OCI-LY1 (cell line): ENCODE measurements at regions not wholly inside any gene's neighbourhood (a gene's known extent, or its start where the extent isn't known, plus 50 kb on each side); places are given as distances from the start of the nearest gene placed in this dataset.
"Not testable (repeated sequence)": the region's sequence is repeated elsewhere in the genome, so short reads cannot be mapped to it uniquely, and the experiment has no call there.

Experiments
- H2AFZ ChIP-seq: fragments of 200-600 bp; sonication (generic), shearing (Covaris generic); 2 replicates; pipeline ENCODE4 v1.6.0; 2014; ENCODE audit warnings: antibody characterized with exemption, mild to moderate bottlenecking, low read length
- H3F3A ChIP-seq: fragments of 200-600 bp; sonication (generic), shearing (Covaris generic); 2 replicates; pipeline ENCODE4 v1.6.0; 2014; ENCODE audit warnings: mild to moderate bottlenecking, antibody characterized with exemption, low read length, moderate library complexity; ENCODE audit not compliant: insufficient read depth
- H3K27ac ChIP-seq: fragments of 200-600 bp; sonication (generic); 2 replicates; pipeline ENCODE4 v1.5.1; 2014; ENCODE audit warnings: low read length, mixed run types, mild to moderate bottlenecking, low read depth; ENCODE audit not compliant: poor library complexity, severe bottlenecking
- H3K27me3 ChIP-seq: fragments of 200-600 bp; sonication (generic); 2 replicates; pipeline ENCODE4 v1.6.0; 2014; ENCODE audit warnings: antibody characterized with exemption, mild to moderate bottlenecking, low read length, moderate library complexity; ENCODE audit not compliant: insufficient read depth
- H3K36me3 ChIP-seq: fragments of 200-600 bp; sonication (generic); 2 replicates; pipeline ENCODE4 v1.6.1; 2014; ENCODE audit warnings: mild to moderate bottlenecking, antibody characterized with exemption, low read length, moderate library complexity, mixed read lengths; ENCODE audit not compliant: insufficient read depth
- H3K4me1 ChIP-seq: fragments of 200-600 bp; sonication (generic); 2 replicates; pipeline ENCODE4 v1.5.1; 2014; ENCODE audit warnings: mild to moderate bottlenecking, low read length, moderate library complexity; ENCODE audit not compliant: insufficient read depth, severe bottlenecking
- H3K4me2 ChIP-seq: fragments of 200-600 bp; sonication (generic), shearing (Covaris generic); 2 replicates; pipeline ENCODE4 v1.6.1; 2014; ENCODE audit warnings: low read length
- H3K4me3 ChIP-seq: fragments of 200-600 bp; sonication (generic); 2 replicates; pipeline ENCODE4 v1.5.1; 2014; ENCODE audit warnings: low read length, low read depth, mild to moderate bottlenecking, mixed read lengths; ENCODE audit not compliant: poor library complexity, severe bottlenecking
- H3K79me2 ChIP-seq: fragments of 200-600 bp; shearing (Covaris generic); 2 replicates; pipeline ENCODE4 v1.6.1; 2016; ENCODE audit warnings: mixed run types, low read length, mixed read lengths; ENCODE audit not compliant: insufficient read depth
- H3K9ac ChIP-seq: fragments of 200-600 bp; sonication (generic), shearing (Covaris generic); 2 replicates; pipeline ENCODE4 v1.6.1; 2014; ENCODE audit warnings: mild to moderate bottlenecking, low read length, mixed read lengths
- H3K9me2 ChIP-seq: fragments of 200-600 bp; sonication (generic), shearing (Covaris generic); 2 replicates; pipeline ENCODE4 v1.6.1; 2014; ENCODE audit warnings: low read depth, mild to moderate bottlenecking, low read length, mixed read lengths
- H3K9me3 ChIP-seq: fragments of 200-600 bp; shearing (Covaris generic); 2 replicates; pipeline ENCODE4 v1.6.1; 2014; ENCODE audit warnings: low read length, mixed read lengths
- H4K20me1 ChIP-seq: fragments of 200-600 bp; sonication (generic), shearing (Covaris generic); 2 replicates; pipeline ENCODE4 v1.6.0; 2016; ENCODE audit warnings: mild to moderate bottlenecking, low read length; ENCODE audit not compliant: insufficient read depth
- CTCF ChIP-seq: fragments of 200-600 bp; sonication (generic), shearing (Covaris generic); IDR thresholded peaks from 2 replicates; pipeline ENCODE4 v1.5.1; 2017; ENCODE audit warnings: mild to moderate bottlenecking, antibody characterized with exemption, low read length, moderate library complexity, mixed read lengths
- EZH2 ChIP-seq: fragments of 200-600 bp; sonication (generic), shearing (Covaris generic); IDR thresholded peaks from 2 replicates; pipeline ENCODE4 v1.8.0; 2017; ENCODE audit warnings: borderline replicate concordance, mixed run types, mild to moderate bottlenecking, antibody characterized with exemption, low read length, moderate library complexity, mixed read lengths

DNA sequence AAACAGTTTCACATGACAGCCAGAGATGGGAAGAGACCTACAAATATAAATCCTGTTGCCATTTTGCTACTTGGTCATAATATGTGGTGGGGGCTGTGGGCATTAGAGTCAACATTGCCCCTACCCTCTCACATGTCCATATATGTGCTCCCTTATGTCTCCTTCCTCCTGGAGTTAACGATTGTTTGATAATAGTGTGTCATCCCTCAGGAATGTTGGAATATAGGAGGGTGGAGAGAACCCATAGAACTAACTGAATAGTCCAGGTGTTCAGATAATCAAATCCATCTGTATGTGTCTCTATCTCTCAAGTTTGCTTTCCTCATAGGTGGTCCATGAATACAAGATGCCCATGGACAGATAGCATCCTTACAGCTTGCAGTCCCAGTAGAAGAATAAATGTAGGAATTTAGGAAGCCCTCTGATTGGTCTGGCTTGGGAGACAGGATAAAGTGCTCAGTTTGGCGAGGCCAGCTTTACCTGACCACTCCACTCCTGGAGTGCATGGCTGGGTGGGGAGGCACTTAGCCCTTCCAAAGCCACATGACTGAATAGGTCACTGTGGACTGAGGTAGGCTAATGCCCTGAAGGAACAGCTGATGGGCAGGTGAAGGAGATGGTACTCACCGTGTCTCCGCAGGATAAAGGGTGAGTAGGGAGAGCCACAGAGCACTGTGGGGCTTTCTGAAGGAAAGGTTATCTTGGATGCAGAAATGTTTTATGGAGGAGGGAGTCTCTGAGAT is 166.9 kb downstream of the CDCA7 start:
- no peaks in the 10 kb centered on the region; the same call in 1 of the 2 replicates for H3K9me2 ChIP-seq
- H3K9ac ChIP-seq, result no peak overlapping the region
- H3K9me3 ChIP-seq, result no peaks in the 10 kb centered on the region
- no peak overlapping the region for H3K4me2 ChIP-seq
- no peaks in the 10 kb centered on the region for H3K79me2 ChIP-seq
- H3K36me3 ChIP-seq, result no peaks in the 10 kb centered on the region
- no peak overlapping the region for H3K27ac ChIP-seq
- no peaks in the 10 kb centered on the region for H4K20me1 ChIP-seq
- H3K27me3 ChIP-seq, result peaks cover 8% of the 10 kb centered on the region; the same call in 1 of the 2 replicates
- TF ChIP-seq CTCF (no peak), EZH2 (no peak)
- no peaks in the 10 kb centered on the region for H3F3A ChIP-seq
- H3K4me1 ChIP-seq, result no peaks in the 10 kb centered on the region
- H3K4me3 ChIP-seq, result no peak overlapping the region
- H2AFZ ChIP-seq, result no peak overlapping the region

DNA sequence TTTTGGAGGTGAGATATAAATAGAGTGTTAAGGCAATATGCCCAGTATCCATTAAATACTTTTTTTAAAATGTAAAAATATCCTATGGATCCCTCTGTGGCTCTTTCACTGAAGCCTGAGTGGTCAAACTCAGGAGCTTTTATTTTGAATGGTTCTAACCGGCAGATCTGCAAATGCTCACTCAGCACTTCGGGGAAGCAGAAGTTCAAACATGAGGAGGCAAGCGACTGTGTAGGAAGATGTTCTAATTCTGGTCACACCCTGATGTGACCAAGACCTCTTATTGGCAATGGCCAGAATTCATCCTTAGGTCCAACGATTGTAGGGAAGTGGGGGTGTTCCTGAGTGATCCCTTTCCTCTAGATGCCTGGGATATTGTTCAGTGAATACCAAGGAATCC is 168.8 kb downstream of the CDCA7 start:
- Histone ChIP-seq H3K79me2 (no peaks in the 10 kb centered on the region), H3K9ac (no peak overlapping the region), H3K4me2 (no peak overlapping the region), H3K9me3 (no peaks in the 10 kb centered on the region), H3K9me2 (no peaks in the 10 kb centered on the region), H4K20me1 (no peaks in the 10 kb centered on the region), H3K4me3 (no peak overlapping the region), H3F3A (no peaks in the 10 kb centered on the region), H3K4me1 (no peaks in the 10 kb centered on the region), H3K27ac (no peak overlapping the region), H3K36me3 (no peaks in the 10 kb centered on the region), H2AFZ (no peak overlapping the region), H3K27me3 (peaks cover 8% of the 10 kb centered on the region; the same call in 1 of the 2 replicates)
- no peak for TF ChIP-seq CTCF
- no peak for TF ChIP-seq EZH2

GRCh38 chr2:173524256-173524955 is 169.7 kb downstream of the CDCA7 start:
- Histone ChIP-seq H4K20me1 (no peaks in the 10 kb centered on the region), H3K4me2 (no peak overlapping the region), H3K27me3 (peaks cover 8% of the 10 kb centered on the region; the same call in 1 of the 2 replicates), H3F3A (no peaks in the 10 kb centered on the region), H3K4me3 (no peak overlapping the region), H3K79me2 (no peaks in the 10 kb centered on the region), H3K36me3 (no peaks in the 10 kb centered on the region), H3K9me2 (no peaks in the 10 kb centered on the region), H3K9ac (no peak overlapping the region), H3K4me1 (no peaks in the 10 kb centered on the region), H3K27ac (no peak overlapping the region), H2AFZ (no peak overlapping the region), H3K9me3 (no peaks in the 10 kb centered on the region)
- no peak for TF ChIP-seq CTCF
- no peak for TF ChIP-seq EZH2

GRCh38 chr2:173532732-173533531 is 178.3 kb downstream of the CDCA7 start:
- not testable (repeated sequence) for H3K4me2 ChIP-seq, H3K27me3 ChIP-seq, H3K9ac ChIP-seq, H3K9me2 ChIP-seq, H3K4me3 ChIP-seq, H2AFZ ChIP-seq, H3K27ac ChIP-seq, H3K36me3 ChIP-seq, H3K79me2 ChIP-seq, H3K4me1 ChIP-seq, H3K9me3 ChIP-seq, H4K20me1 ChIP-seq, H3F3A ChIP-seq
